ENCODE measurements at regions not wholly inside any gene's neighbourhood (a gene's known extent, or its start where the extent isn't known, plus 50 kb on each side); places are given as distances from the start of the nearest gene placed in this dataset.
"Not testable (repeated sequence)": the region's sequence is repeated elsewhere in the genome, so short reads cannot be mapped to it uniquely, and the experiment has no call there.

- intact Hi-C loops (cut with DNase I): no loop called here
- TF ChIP-seq, protein P1, sequence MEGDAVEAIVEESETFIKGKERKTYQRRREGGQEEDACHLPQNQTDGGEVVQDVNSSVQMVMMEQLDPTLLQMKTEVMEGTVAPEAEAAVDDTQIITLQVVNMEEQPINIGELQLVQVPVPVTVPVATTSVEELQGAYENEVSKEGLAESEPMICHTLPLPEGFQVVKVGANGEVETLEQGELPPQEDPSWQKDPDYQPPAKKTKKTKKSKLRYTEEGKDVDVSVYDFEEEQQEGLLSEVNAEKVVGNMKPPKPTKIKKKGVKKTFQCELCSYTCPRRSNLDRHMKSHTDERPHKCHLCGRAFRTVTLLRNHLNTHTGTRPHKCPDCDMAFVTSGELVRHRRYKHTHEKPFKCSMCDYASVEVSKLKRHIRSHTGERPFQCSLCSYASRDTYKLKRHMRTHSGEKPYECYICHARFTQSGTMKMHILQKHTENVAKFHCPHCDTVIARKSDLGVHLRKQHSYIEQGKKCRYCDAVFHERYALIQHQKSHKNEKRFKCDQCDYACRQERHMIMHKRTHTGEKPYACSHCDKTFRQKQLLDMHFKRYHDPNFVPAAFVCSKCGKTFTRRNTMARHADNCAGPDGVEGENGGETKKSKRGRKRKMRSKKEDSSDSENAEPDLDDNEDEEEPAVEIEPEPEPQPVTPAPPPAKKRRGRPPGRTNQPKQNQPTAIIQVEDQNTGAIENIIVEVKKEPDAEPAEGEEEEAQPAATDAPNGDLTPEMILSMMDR (IDR thresholded peaks at IDR 0.05): no peak
- TF ChIP-seq POLR2A (IDR thresholded peaks at IDR 0.05) (no peak), POLR2AphosphoS5 (IDR thresholded peaks at IDR 0.05; ENCODE audit: insufficient read depth in 1 of 2, low read depth in 1 of 2) (no peak)
- no peaks in the 10 kb centered on the region for H3K9me3 ChIP-seq
- no peak overlapping the region for H3K27ac ChIP-seq
- H3K4me3 ChIP-seq: no peak overlapping the region
- no peaks in the 10 kb centered on the region for H3K4me1 ChIP-seq
- no peaks in the 10 kb centered on the region for H3K36me3 ChIP-seq
- DNase-seq (ENCODE audit: extremely low spot score in 2 of 2): no peak
- no peaks in the 10 kb centered on the region for H3K27me3 ChIP-seq
Observed at GRCh38 chr20:52004018-52004417, 187.6 kb downstream of the ZFP64 start.

DNA sequence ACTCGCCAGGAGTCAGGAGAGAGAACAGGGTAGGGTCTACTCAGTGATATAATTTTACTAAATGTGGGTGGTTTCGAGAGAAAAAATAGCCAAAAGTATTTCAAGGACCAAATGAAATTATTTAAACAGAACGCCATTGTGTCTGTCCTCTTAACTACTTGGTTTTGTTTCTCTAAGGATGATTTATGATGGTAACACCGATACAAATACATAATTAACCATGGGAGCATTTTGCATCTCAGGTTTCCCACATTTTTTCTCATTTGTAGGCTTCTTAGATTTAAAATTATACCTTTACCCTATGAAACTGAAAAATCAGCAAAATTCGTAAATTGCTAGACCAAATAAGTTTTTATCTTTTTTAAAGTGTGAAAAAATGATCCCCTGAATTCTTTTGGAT lies 188.2 kb downstream of the ZFP64 start:
- no peak overlapping the region for H3K4me3 ChIP-seq
- no peak for DNase-seq (ENCODE audit: extremely low spot score in 2 of 2)
- no peaks in the 10 kb centered on the region for H3K36me3 ChIP-seq
- intact Hi-C loops (cut with DNase I): no loop called here
- H3K9me3 ChIP-seq: no peaks in the 10 kb centered on the region
- H3K27ac ChIP-seq: no peak overlapping the region
- no peaks in the 10 kb centered on the region for H3K27me3 ChIP-seq
- H3K4me1 ChIP-seq: no peaks in the 10 kb centered on the region
- TF ChIP-seq, protein P1 (IDR thresholded peaks at IDR 0.05): no peak
- TF ChIP-seq POLR2AphosphoS5 (IDR thresholded peaks at IDR 0.05; ENCODE audit: insufficient read depth in 1 of 2, low read depth in 1 of 2): no peak
- TF ChIP-seq POLR2A (IDR thresholded peaks at IDR 0.05): no peak

DNA sequence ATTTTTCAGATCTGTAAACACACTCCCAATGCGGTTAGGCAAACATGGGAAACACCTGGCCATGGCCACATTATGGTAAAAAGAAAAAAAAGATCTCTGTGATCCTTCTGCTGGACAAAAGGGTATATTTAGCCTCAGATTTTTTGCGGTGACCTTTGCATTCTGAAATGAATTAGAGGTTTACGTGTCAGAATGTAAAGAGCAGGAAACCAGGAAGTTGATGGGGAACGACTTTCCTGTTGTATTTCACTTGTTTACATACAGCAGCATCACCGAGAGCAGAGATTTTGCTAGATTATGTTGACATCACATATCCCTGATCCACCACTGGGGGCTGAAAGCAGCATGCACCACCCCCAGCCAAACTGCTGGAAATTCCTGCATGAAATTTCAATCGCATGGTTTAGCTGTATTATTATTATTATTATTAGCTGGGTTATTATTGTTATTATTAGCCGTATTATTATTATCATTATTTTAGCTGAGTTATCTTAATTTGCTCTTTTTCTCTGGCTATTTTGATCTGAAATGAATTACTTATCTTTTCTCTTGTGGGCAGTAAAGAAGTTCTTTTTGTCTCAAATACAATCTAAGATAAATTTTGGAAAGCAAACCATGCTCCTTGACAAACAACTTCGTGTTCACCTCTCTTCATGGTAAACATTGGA lies 189.4 kb downstream of the ZFP64 start:
- intact Hi-C loops (cut with DNase I): no loop called here
- H3K27me3 ChIP-seq: no peaks in the 10 kb centered on the region
- DNase-seq (ENCODE audit: extremely low spot score in 2 of 2): no peak
- H3K9me3 ChIP-seq: no peaks in the 10 kb centered on the region
- H3K4me3 ChIP-seq: no peak overlapping the region
- no peaks in the 10 kb centered on the region for H3K4me1 ChIP-seq
- H3K27ac ChIP-seq: no peak overlapping the region
- H3K36me3 ChIP-seq: no peaks in the 10 kb centered on the region
- TF ChIP-seq, protein P1 (IDR thresholded peaks at IDR 0.05): no peak
- TF ChIP-seq POLR2A (IDR thresholded peaks at IDR 0.05) (no peak), POLR2AphosphoS5 (IDR thresholded peaks at IDR 0.05; ENCODE audit: insufficient read depth in 1 of 2, low read depth in 1 of 2) (no peak)

DNA sequence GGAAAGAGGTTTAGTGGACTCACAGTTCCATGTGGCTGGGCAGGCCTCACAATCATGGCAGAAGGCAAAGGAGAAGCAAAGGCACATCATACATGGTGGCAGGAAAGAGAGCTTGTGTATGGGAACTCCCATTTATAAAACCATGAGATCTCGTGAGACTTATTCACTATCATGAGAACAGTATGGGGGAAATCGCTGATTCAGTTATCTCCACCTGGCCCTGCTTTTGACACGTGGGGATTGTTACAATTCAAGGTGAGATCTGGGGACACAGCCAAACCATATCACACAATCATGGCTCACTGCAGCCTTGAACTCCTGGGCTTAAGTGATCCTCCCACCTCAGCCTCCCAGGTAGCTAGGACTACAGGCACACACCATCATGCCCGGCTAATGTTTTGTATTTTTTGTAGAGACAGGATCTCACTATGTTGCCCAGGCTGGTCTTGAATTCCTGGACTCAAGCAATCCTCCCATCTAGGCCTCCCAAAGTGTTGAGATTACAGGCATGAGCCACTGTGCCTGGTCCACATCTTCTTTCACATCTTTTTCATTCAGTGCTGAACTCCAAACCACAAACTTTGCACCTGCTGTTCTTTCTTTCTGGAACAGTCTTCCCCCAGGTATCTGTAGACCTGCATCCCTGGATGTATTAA lies 194.2 kb downstream of the ZFP64 start:
- H3K36me3 ChIP-seq; H3K4me1 ChIP-seq; intact Hi-C loops (cut with DNase I); H3K9me3 ChIP-seq; H3K27ac ChIP-seq; H3K27me3 ChIP-seq; DNase-seq (ENCODE audit: extremely low spot score in 2 of 2); H3K4me3 ChIP-seq: not testable (repeated sequence)

GRCh38 chr20:51995551-51995951 lies 193.2 kb upstream of the SALL4 start:
- TF ChIP-seq POLR2A (IDR thresholded peaks at IDR 0.05) (no peak), POLR2AphosphoS5 (IDR thresholded peaks at IDR 0.05; ENCODE audit: insufficient read depth in 1 of 2, low read depth in 1 of 2) (no peak)
- TF ChIP-seq, protein P1 (IDR thresholded peaks at IDR 0.05): no peak
- no peaks in the 10 kb centered on the region for H3K9me3 ChIP-seq
- intact Hi-C loops (cut with DNase I): no loop called here
- H3K36me3 ChIP-seq: no peaks in the 10 kb centered on the region
- H3K27ac ChIP-seq: no peak overlapping the region
- H3K27me3 ChIP-seq: no peaks in the 10 kb centered on the region
- no peak for DNase-seq (ENCODE audit: extremely low spot score in 2 of 2)
- H3K4me1 ChIP-seq: no peaks in the 10 kb centered on the region
- H3K4me3 ChIP-seq: no peak overlapping the region
